Glutamatergic neuron (in vitro differentiated cells): ENCODE measurements at regions not wholly inside any gene's neighbourhood (a gene's known extent, or its start where the extent isn't known, plus 50 kb on each side); places are given as distances from the start of the nearest gene placed in this dataset.
"Not testable (repeated sequence)": the region's sequence is repeated elsewhere in the genome, so short reads cannot be mapped to it uniquely, and the experiment has no call there.

Source experiments
- DNase-seq: peaks from one replicate; pipeline ENCODE4 v3.0.0; 2022
- H3K27ac Mint-ChIP-seq: one replicate; pipeline ENCODE4 v1.8.0; 2020; ENCODE audit warnings: mild to moderate bottlenecking, mixed read lengths, inconsistent platforms; ENCODE audit not compliant: unreplicated experiment
- H3K27me3 Mint-ChIP-seq: one replicate; pipeline ENCODE4 v1.8.0; 2020; ENCODE audit warnings: mild to moderate bottlenecking, moderate library complexity, mixed read lengths, inconsistent platforms; ENCODE audit not compliant: unreplicated experiment
- H3K36me3 Mint-ChIP-seq: one replicate; pipeline ENCODE4 v1.8.0; 2020; ENCODE audit warnings: mild to moderate bottlenecking, mixed read lengths, inconsistent platforms; ENCODE audit not compliant: unreplicated experiment
- H3K4me1 Mint-ChIP-seq: one replicate; pipeline ENCODE4 v1.8.0; 2020; ENCODE audit warnings: mild to moderate bottlenecking, low read depth, mixed read lengths, inconsistent platforms; ENCODE audit not compliant: unreplicated experiment
- H3K4me3 Mint-ChIP-seq: one replicate; pipeline ENCODE4 v1.8.0; 2020; ENCODE audit warnings: mild to moderate bottlenecking, mixed read lengths, inconsistent platforms; ENCODE audit not compliant: unreplicated experiment
- H3K9me3 Mint-ChIP-seq: one replicate; pipeline ENCODE4 v1.8.0; 2020; ENCODE audit warnings: mild to moderate bottlenecking, moderate library complexity, mixed read lengths, inconsistent platforms; ENCODE audit not compliant: unreplicated experiment
- TF ChIP-seq, protein P1 (sequence below): fragments of 200-600 bp; sonication (generic); IDR thresholded peaks from one replicate; pipeline ENCODE4 v1.5.0; 2021; ENCODE audit not compliant: partially characterized antibody, unreplicated experiment

DNA sequence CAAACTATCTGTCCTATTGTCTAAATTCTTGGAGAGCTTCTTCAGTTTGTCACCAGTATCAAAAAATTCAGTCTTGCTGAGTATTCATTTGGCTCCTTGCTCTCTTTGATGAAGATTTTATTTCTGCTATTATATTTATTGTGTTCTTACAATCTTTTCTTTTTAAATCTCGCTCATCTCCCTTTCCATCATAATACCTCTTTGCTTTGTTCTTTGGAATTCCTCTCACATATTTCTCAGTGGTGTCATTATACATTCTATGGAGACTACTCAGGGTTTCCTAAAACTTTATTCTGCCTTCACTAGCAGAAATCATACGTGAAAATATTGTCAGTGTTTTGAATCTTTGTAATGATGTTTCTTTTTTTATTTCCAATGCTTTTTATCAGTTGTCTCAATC is 445.2 kb upstream of the ID4 start:
- H3K9me3 Mint-ChIP-seq = no peaks in the 10 kb centered on the region
- no peak overlapping the region for H3K27ac Mint-ChIP-seq
- TF ChIP-seq, protein P1, sequence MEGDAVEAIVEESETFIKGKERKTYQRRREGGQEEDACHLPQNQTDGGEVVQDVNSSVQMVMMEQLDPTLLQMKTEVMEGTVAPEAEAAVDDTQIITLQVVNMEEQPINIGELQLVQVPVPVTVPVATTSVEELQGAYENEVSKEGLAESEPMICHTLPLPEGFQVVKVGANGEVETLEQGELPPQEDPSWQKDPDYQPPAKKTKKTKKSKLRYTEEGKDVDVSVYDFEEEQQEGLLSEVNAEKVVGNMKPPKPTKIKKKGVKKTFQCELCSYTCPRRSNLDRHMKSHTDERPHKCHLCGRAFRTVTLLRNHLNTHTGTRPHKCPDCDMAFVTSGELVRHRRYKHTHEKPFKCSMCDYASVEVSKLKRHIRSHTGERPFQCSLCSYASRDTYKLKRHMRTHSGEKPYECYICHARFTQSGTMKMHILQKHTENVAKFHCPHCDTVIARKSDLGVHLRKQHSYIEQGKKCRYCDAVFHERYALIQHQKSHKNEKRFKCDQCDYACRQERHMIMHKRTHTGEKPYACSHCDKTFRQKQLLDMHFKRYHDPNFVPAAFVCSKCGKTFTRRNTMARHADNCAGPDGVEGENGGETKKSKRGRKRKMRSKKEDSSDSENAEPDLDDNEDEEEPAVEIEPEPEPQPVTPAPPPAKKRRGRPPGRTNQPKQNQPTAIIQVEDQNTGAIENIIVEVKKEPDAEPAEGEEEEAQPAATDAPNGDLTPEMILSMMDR = no peak
- no peaks in the 10 kb centered on the region for H3K36me3 Mint-ChIP-seq
- DNase-seq = no peak
- no peaks in the 10 kb centered on the region for H3K27me3 Mint-ChIP-seq
- no peak overlapping the region for H3K4me3 Mint-ChIP-seq
- H3K4me1 Mint-ChIP-seq = no peaks in the 10 kb centered on the region

GRCh38 chr6:19394051-19394450 is 443.1 kb upstream of the ID4 start:
- Mint-ChIP-seq H3K36me3 (no peaks in the 10 kb centered on the region), H3K4me3 (no peak overlapping the region), H3K27ac (no peak overlapping the region), H3K4me1 (no peaks in the 10 kb centered on the region), H3K27me3 (no peaks in the 10 kb centered on the region), H3K9me3 (no peaks in the 10 kb centered on the region)
- no peak for DNase-seq
- TF ChIP-seq, protein P1 = no peak

GRCh38 chr6:19394687-19395086 is 442.5 kb upstream of the ID4 start:
- Mint-ChIP-seq H3K27ac (no peak overlapping the region), H3K4me3 (no peak overlapping the region), H3K36me3 (no peaks in the 10 kb centered on the region), H3K9me3 (no peaks in the 10 kb centered on the region), H3K27me3 (no peaks in the 10 kb centered on the region), H3K4me1 (no peaks in the 10 kb centered on the region)
- TF ChIP-seq, protein P1 = no peak
- no peak for DNase-seq

DNA sequence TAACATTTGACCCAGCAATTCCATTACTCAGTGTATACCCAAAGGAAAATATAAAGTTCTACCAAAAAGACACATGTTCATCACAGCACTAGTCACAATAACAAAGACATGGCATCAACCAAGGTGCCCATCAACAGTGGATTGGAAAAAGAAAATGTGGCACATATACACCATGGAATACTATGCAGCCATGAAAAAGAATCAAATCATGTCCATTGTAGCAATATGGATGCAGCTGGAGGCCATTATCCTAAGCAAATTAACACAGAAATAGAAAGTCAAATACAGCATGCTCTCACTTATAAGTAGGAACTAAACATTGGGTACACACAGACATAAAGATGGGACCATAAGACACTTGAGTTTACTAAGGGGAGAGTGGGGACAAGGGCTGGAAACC is 441.9 kb upstream of the ID4 start:
- no peak for DNase-seq
- no peaks in the 10 kb centered on the region for H3K36me3 Mint-ChIP-seq
- TF ChIP-seq, protein P1 = no peak
- H3K9me3 Mint-ChIP-seq = no peaks in the 10 kb centered on the region
- no peak overlapping the region for H3K4me3 Mint-ChIP-seq
- H3K27ac Mint-ChIP-seq = no peak overlapping the region
- no peaks in the 10 kb centered on the region for H3K4me1 Mint-ChIP-seq
- no peaks in the 10 kb centered on the region for H3K27me3 Mint-ChIP-seq

GRCh38 chr6:19399406-19399805 is 437.8 kb upstream of the ID4 start:
- no peaks in the 10 kb centered on the region for H3K27me3 Mint-ChIP-seq
- H3K36me3 Mint-ChIP-seq = no peaks in the 10 kb centered on the region
- no peaks in the 10 kb centered on the region for H3K9me3 Mint-ChIP-seq
- H3K4me1 Mint-ChIP-seq = no peaks in the 10 kb centered on the region
- TF ChIP-seq, protein P1 = no peak
- H3K4me3 Mint-ChIP-seq = no peak overlapping the region
- no peak overlapping the region for H3K27ac Mint-ChIP-seq
- DNase-seq = no peak

DNA sequence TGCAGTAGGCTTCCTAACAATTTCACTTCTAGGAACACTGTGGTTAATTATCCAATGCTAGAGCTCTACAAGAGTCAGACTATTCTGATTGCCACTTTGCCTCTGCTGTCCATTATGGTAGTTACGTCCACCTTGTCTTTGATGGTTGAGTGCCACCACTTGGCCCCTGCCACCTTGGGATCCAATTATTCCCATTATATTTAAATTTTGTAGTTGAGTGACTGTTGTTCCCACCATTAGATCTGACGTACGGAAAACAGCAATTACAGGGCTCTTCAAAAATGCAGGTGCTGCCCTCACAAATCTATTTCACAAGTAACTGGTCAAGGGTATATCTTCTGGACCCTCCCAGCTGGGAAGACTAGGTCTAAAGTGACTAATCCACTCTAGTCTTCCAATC is 432.3 kb upstream of the ID4 start:
- H3K36me3 Mint-ChIP-seq, H3K27me3 Mint-ChIP-seq, DNase-seq, H3K4me1 Mint-ChIP-seq, H3K4me3 Mint-ChIP-seq, H3K9me3 Mint-ChIP-seq, H3K27ac Mint-ChIP-seq: not testable (repeated sequence)
